ENCODE measurements at regions not wholly inside any gene's neighbourhood (a gene's known extent, or its start where the extent isn't known, plus 50 kb on each side); places are given as distances from the start of the nearest gene placed in this dataset.

- Histone ChIP-seq H3K4me1 (no peaks in the 10 kb centered on the region), H3K9me3 (no peaks in the 10 kb centered on the region), H3K4me3 (no peak overlapping the region), H3K27me3 (no peaks in the 10 kb centered on the region), H3K27ac (no peak overlapping the region), H3K36me3 (replicated peaks in 1 of 2; ENCODE audit: insufficient read depth in 1 of 2, low read depth in 2 of 2) (no peaks in the 10 kb centered on the region)
- intact Hi-C loops (cut with DNase I), result no loop called here
- no peak for ATAC-seq
- WGBS, 2 donors, result 37 to 48% methylated on average over 6 of the region's 6 CpGs
- TF ChIP-seq CTCF (IDR thresholded peaks at IDR 0.05) (no peak), POLR2A (IDR thresholded peaks at IDR 0.05) (no peak)
- no peak for DNase-seq
These were observed 1159.3 kb upstream of the TENM3 start for GRCh38 chr4:181083757-181084361.

GRCh38 chr4:181085557-181085956 lies 1157.6 kb upstream of the TENM3 start:
- no peaks in the 10 kb centered on the region for H3K27me3 ChIP-seq
- H3K36me3 ChIP-seq (replicated peaks in 1 of 2; ENCODE audit: insufficient read depth in 1 of 2, low read depth in 2 of 2), result no peaks in the 10 kb centered on the region
- no peak overlapping the region for H3K4me3 ChIP-seq
- H3K9me3 ChIP-seq, result no peaks in the 10 kb centered on the region
- intact Hi-C loops (cut with DNase I), result no loop called here
- H3K27ac ChIP-seq, result no peak overlapping the region
- no peak for DNase-seq
- 15 to 36% methylated on average over 3 of the region's 3 CpGs for WGBS, 2 donors
- ATAC-seq, result no peak
- no peaks in the 10 kb centered on the region for H3K4me1 ChIP-seq
- TF ChIP-seq CTCF (IDR thresholded peaks at IDR 0.05), result no peak
- no peak for TF ChIP-seq POLR2A (IDR thresholded peaks at IDR 0.05)

GRCh38 chr4:181105487-181105886 lies 1137.7 kb upstream of the TENM3 start:
- Histone ChIP-seq H3K4me1 (no peaks in the 10 kb centered on the region), H3K4me3 (no peak overlapping the region), H3K27me3 (no peaks in the 10 kb centered on the region), H3K27ac (no peak overlapping the region), H3K9me3 (no peaks in the 10 kb centered on the region), H3K36me3 (replicated peaks in 1 of 2; ENCODE audit: insufficient read depth in 1 of 2, low read depth in 2 of 2) (no peaks in the 10 kb centered on the region)
- DNase-seq, result no peak
- ATAC-seq, result no peak
- 71 to 79% methylated on average over 1 of the region's 1 CpG for WGBS, 2 donors
- intact Hi-C loops (cut with DNase I), result no loop called here
- TF ChIP-seq CTCF (IDR thresholded peaks at IDR 0.05), result no peak
- no peak for TF ChIP-seq POLR2A (IDR thresholded peaks at IDR 0.05)

GRCh38 chr4:181106398-181106797 lies 1136.8 kb upstream of the TENM3 start:
- H3K4me1 ChIP-seq, result no peaks in the 10 kb centered on the region
- intact Hi-C loops (cut with DNase I), result no loop called here
- no peaks in the 10 kb centered on the region for H3K9me3 ChIP-seq
- ATAC-seq (no peak), DNase-seq (no peak)
- no peaks in the 10 kb centered on the region for H3K27me3 ChIP-seq
- H3K27ac ChIP-seq, result no peak overlapping the region
- no peak for TF ChIP-seq CTCF (IDR thresholded peaks at IDR 0.05)
- TF ChIP-seq POLR2A (IDR thresholded peaks at IDR 0.05), result no peak
- no peaks in the 10 kb centered on the region for H3K36me3 ChIP-seq (replicated peaks in 1 of 2; ENCODE audit: insufficient read depth in 1 of 2, low read depth in 2 of 2)
- 47 to 55% methylated on average over 2 of the region's 2 CpGs for WGBS, 2 donors
- H3K4me3 ChIP-seq, result no peak overlapping the region

GRCh38 chr4:181108237-181108636 lies 1135.0 kb upstream of the TENM3 start:
- Histone ChIP-seq H3K9me3 (no peaks in the 10 kb centered on the region), H3K27me3 (no peaks in the 10 kb centered on the region), H3K4me3 (no peak overlapping the region), H3K4me1 (no peaks in the 10 kb centered on the region), H3K27ac (no peak overlapping the region), H3K36me3 (replicated peaks in 1 of 2; ENCODE audit: insufficient read depth in 1 of 2, low read depth in 2 of 2) (no peaks in the 10 kb centered on the region)
- TF ChIP-seq CTCF (IDR thresholded peaks at IDR 0.05) (no peak), POLR2A (IDR thresholded peaks at IDR 0.05) (no peak)
- 59 to 63% methylated on average over 3 of the region's 3 CpGs for WGBS, 2 donors
- DNase-seq, result no peak
- intact Hi-C loops (cut with DNase I), result no loop called here
- ATAC-seq, result no peak
